ENCODE measurements at regions not wholly inside any gene's neighbourhood (a gene's known extent, or its start where the extent isn't known, plus 50 kb on each side); places are given as distances from the start of the nearest gene placed in this dataset.

DNA sequence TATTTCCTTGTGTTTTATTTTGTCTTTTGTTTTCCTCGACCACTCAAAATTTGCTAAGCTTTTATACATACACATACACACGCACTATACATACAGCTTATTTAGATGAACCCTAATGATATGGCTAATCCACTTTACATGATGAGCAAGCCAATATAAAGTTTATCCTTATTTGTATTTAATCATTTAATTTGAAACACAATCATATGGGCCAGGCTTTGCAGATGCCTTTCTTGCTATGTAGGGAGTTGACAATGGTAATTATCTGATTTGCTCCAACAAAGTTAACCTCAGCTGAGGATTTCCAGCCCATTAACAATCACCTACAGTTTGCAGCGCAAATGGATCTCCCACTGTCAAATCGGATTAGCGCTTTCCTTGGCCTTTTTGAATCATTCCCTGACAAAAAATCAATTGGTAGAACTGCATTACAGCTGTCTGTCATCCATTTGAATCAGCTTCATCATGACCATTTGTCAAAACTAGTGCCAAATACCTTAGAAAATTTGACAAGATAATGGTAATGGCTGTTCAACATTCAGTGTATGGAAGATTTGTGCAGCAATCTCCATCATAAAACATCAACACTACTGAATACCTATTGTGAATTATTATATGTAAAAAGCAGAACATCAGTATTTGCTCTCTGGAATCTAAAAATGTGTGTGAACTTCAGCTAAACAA is 352.6 kb downstream of the MRPL39 start:
- H3K9me2 ChIP-seq (ENCODE audit: insufficient read depth, low read length): no peaks in the 10 kb centered on the region

DNA sequence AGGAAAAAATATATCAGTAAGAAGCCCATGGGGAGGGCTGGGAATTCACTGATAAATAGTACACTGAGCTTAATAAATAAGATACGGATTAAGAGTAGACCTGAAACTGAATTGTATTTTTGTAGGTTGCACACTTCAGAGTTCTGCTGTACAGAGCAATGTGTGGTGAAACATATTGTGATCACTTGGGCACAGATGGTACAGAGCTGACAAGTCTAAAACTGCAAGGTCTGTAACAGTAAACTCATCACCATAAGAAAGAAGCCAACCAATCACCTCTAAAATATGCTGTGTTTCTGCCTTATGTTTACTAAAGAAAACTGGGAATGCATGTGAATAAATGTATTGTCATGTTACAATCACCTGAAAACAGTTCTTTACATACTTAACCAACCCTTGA is 360.7 kb downstream of the MRPL39 start:
- no peak overlapping the region for H3K9ac ChIP-seq (ENCODE audit: low read length)
- H3K79me2 ChIP-seq (replicated peaks; ENCODE audit: insufficient read depth, low read length): no peaks in the 10 kb centered on the region
- H3K4me2 ChIP-seq (ENCODE audit: low read length): no peak overlapping the region
- no peaks in the 10 kb centered on the region for H3F3A ChIP-seq (ENCODE audit: insufficient read depth, low read length, poor library complexity, severe bottlenecking)
- no peaks in the 10 kb centered on the region for H3K9me2 ChIP-seq (ENCODE audit: insufficient read depth, low read length)
- peaks cover 7% of the 10 kb centered on the region for H3K27me3 ChIP-seq (ENCODE audit: insufficient read depth, low read depth, low read length)
- H4K20me1 ChIP-seq (ENCODE audit: insufficient read depth): no peaks in the 10 kb centered on the region
- no peak overlapping the region for H3K4me3 ChIP-seq (ENCODE audit: low read length)
- no peaks in the 10 kb centered on the region for H3K9me3 ChIP-seq (ENCODE audit: low read length)
- no peaks in the 10 kb centered on the region for H3K36me3 ChIP-seq (ENCODE audit: insufficient read depth, low read length)
- no peak for TF ChIP-seq SMC3 (conservative IDR thresholded peaks at IDR 0.05; ENCODE audit: poor library complexity)
- TF ChIP-seq MXI1 (conservative IDR thresholded peaks at IDR 0.05; ENCODE audit: poor library complexity, severe bottlenecking): no peak
- TF ChIP-seq POLR2AphosphoS5 (IDR thresholded peaks at IDR 0.05): no peak
- TF ChIP-seq, protein P1, sequence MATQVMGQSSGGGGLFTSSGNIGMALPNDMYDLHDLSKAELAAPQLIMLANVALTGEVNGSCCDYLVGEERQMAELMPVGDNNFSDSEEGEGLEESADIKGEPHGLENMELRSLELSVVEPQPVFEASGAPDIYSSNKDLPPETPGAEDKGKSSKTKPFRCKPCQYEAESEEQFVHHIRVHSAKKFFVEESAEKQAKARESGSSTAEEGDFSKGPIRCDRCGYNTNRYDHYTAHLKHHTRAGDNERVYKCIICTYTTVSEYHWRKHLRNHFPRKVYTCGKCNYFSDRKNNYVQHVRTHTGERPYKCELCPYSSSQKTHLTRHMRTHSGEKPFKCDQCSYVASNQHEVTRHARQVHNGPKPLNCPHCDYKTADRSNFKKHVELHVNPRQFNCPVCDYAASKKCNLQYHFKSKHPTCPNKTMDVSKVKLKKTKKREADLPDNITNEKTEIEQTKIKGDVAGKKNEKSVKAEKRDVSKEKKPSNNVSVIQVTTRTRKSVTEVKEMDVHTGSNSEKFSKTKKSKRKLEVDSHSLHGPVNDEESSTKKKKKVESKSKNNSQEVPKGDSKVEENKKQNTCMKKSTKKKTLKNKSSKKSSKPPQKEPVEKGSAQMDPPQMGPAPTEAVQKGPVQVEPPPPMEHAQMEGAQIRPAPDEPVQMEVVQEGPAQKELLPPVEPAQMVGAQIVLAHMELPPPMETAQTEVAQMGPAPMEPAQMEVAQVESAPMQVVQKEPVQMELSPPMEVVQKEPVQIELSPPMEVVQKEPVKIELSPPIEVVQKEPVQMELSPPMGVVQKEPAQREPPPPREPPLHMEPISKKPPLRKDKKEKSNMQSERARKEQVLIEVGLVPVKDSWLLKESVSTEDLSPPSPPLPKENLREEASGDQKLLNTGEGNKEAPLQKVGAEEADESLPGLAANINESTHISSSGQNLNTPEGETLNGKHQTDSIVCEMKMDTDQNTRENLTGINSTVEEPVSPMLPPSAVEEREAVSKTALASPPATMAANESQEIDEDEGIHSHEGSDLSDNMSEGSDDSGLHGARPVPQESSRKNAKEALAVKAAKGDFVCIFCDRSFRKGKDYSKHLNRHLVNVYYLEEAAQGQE (IDR thresholded peaks at IDR 0.05; ENCODE audit: borderline replicate concordance): no peak
- TF ChIP-seq EZH2 (IDR thresholded peaks at IDR 0.05; ENCODE audit: borderline replicate concordance, insufficient read depth, low read length, poor library complexity, severe bottlenecking): no peak
- TF ChIP-seq TAF1 (IDR thresholded peaks at IDR 0.05; ENCODE audit: low read depth): no peak
- no peak for TF ChIP-seq EP300 (conservative IDR thresholded peaks at IDR 0.05; ENCODE audit: poor library complexity, severe bottlenecking)
- TF ChIP-seq, protein P2, sequence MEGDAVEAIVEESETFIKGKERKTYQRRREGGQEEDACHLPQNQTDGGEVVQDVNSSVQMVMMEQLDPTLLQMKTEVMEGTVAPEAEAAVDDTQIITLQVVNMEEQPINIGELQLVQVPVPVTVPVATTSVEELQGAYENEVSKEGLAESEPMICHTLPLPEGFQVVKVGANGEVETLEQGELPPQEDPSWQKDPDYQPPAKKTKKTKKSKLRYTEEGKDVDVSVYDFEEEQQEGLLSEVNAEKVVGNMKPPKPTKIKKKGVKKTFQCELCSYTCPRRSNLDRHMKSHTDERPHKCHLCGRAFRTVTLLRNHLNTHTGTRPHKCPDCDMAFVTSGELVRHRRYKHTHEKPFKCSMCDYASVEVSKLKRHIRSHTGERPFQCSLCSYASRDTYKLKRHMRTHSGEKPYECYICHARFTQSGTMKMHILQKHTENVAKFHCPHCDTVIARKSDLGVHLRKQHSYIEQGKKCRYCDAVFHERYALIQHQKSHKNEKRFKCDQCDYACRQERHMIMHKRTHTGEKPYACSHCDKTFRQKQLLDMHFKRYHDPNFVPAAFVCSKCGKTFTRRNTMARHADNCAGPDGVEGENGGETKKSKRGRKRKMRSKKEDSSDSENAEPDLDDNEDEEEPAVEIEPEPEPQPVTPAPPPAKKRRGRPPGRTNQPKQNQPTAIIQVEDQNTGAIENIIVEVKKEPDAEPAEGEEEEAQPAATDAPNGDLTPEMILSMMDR (IDR thresholded peaks at IDR 0.05; ENCODE audit: poor library complexity, severe bottlenecking): no peak
- no peak for TF ChIP-seq RAD21 (conservative IDR thresholded peaks at IDR 0.05)
- no peak overlapping the region for H3K27ac ChIP-seq (ENCODE audit: low read length)
- H2AFZ ChIP-seq (ENCODE audit: low read depth, low read length): no peak overlapping the region

More for the DNA sequence above, 352.6 kb downstream of the MRPL39 start:
- Histone ChIP-seq H3K79me2 (replicated peaks; ENCODE audit: insufficient read depth, low read length) (no peaks in the 10 kb centered on the region), H2AFZ (ENCODE audit: low read depth, low read length) (no peak overlapping the region), H3K4me3 (ENCODE audit: low read length) (no peak overlapping the region), H3K4me2 (ENCODE audit: low read length) (peak overlapping the region; percentile 1), H3K36me3 (ENCODE audit: insufficient read depth, low read length) (no peaks in the 10 kb centered on the region), H3K27ac (ENCODE audit: low read length) (peak overlapping the region; percentile 25), H3F3A (ENCODE audit: insufficient read depth, low read length, poor library complexity, severe bottlenecking) (no peaks in the 10 kb centered on the region), H4K20me1 (ENCODE audit: insufficient read depth) (no peaks in the 10 kb centered on the region), H3K27me3 (ENCODE audit: insufficient read depth, low read depth, low read length) (peaks cover 18% of the 10 kb centered on the region), H3K9me3 (ENCODE audit: low read length) (no peaks in the 10 kb centered on the region), H3K9ac (ENCODE audit: low read length) (no peak overlapping the region)
- TF ChIP-seq SMC3 (conservative IDR thresholded peaks at IDR 0.05; ENCODE audit: poor library complexity) (no peak), EZH2 (IDR thresholded peaks at IDR 0.05; ENCODE audit: borderline replicate concordance, insufficient read depth, low read length, poor library complexity, severe bottlenecking) (no peak), TAF1 (IDR thresholded peaks at IDR 0.05; ENCODE audit: low read depth) (no peak), MXI1 (conservative IDR thresholded peaks at IDR 0.05; ENCODE audit: poor library complexity, severe bottlenecking) (no peak), EP300 (conservative IDR thresholded peaks at IDR 0.05; ENCODE audit: poor library complexity, severe bottlenecking) (peak; percentile 100), POLR2AphosphoS5 (IDR thresholded peaks at IDR 0.05) (peak; percentile 99), RAD21 (conservative IDR thresholded peaks at IDR 0.05) (peak; percentile 16)
- TF ChIP-seq, protein P1 (IDR thresholded peaks at IDR 0.05; ENCODE audit: borderline replicate concordance): peak; percentile 89
- TF ChIP-seq, protein P2 (IDR thresholded peaks at IDR 0.05; ENCODE audit: poor library complexity, severe bottlenecking): no peak

All from neural cell (in vitro differentiated cells).